Activated CD4-positive, alpha-beta T cell treated with anti-CD3 and anti-CD28 coated beads, Interleukin-2, amount 10 ng/mL, durations not matched to agents 24 days and 14 days (primary cell): ENCODE measurements at regions not wholly inside any gene's neighbourhood (a gene's known extent, or its start where the extent isn't known, plus 50 kb on each side); places are given as distances from the start of the nearest gene placed in this dataset.

Experiments used
- DNase-seq: peaks from one replicate; pipeline ENCODE4 v3.0.0; 2022
- H3K27ac Mint-ChIP-seq: one replicate; pipeline ENCODE4 v1.8.0; 2022; ENCODE audit warnings: mild to moderate bottlenecking, mixed read lengths
- H3K27me3 Mint-ChIP-seq: one replicate; pipeline ENCODE4 v1.8.0; 2022; ENCODE audit warnings: mixed read lengths
- H3K36me3 Mint-ChIP-seq: one replicate; pipeline ENCODE4 v1.8.0; 2022; ENCODE audit warnings: low read depth, mild to moderate bottlenecking, mixed read lengths
- H3K4me1 Mint-ChIP-seq: one replicate; pipeline ENCODE4 v1.8.0; 2021; ENCODE audit warnings: mixed read lengths
- H3K4me3 Mint-ChIP-seq: one replicate; pipeline ENCODE4 v1.8.0; 2022; ENCODE audit warnings: mild to moderate bottlenecking, moderate library complexity, mixed read lengths
- H3K9me3 Mint-ChIP-seq: one replicate; pipeline ENCODE4 v1.8.0; 2021; ENCODE audit warnings: mixed read lengths
- intact Hi-C: fragments of 100-400 bp; cut with micrococcal nuclease; formaldehyde crosslinking; loops from one replicate; pipeline ENCODE4 v1.15.1; 2023

GRCh38 chr13:85654227-85654626, 145.0 kb downstream of the SLITRK6 start:
- Mint-ChIP-seq H3K4me3 (no peak overlapping the region), H3K9me3 (no peaks in the 10 kb centered on the region), H3K36me3 (no peaks in the 10 kb centered on the region), H3K27ac (no peak overlapping the region), H3K4me1 (no peaks in the 10 kb centered on the region), H3K27me3 (no peaks in the 10 kb centered on the region)
- no peak for DNase-seq
- intact Hi-C loops = no loop called here

- no peaks in the 10 kb centered on the region for H3K27me3 Mint-ChIP-seq
- H3K27ac Mint-ChIP-seq = no peak overlapping the region
- no peak overlapping the region for H3K4me3 Mint-ChIP-seq
- no peaks in the 10 kb centered on the region for H3K36me3 Mint-ChIP-seq
- DNase-seq = no peak
- intact Hi-C loops = no loop called here
- no peaks in the 10 kb centered on the region for H3K9me3 Mint-ChIP-seq
- no peaks in the 10 kb centered on the region for H3K4me1 Mint-ChIP-seq
These were observed 145.5 kb downstream of the SLITRK6 start for GRCh38 chr13:85653681-85654080.

GRCh38 chr13:85652491-85652890, 146.7 kb downstream of the SLITRK6 start:
- Mint-ChIP-seq H3K4me3 (no peak overlapping the region), H3K27ac (no peak overlapping the region), H3K36me3 (no peaks in the 10 kb centered on the region), H3K27me3 (no peaks in the 10 kb centered on the region), H3K4me1 (no peaks in the 10 kb centered on the region), H3K9me3 (no peaks in the 10 kb centered on the region)
- intact Hi-C loops = no loop called here
- no peak for DNase-seq

GRCh38 chr13:85651440-85651839, 147.8 kb downstream of the SLITRK6 start:
- no peaks in the 10 kb centered on the region for H3K27me3 Mint-ChIP-seq

GRCh38 chr13:85650613-85651012, 148.6 kb downstream of the SLITRK6 start:
- Mint-ChIP-seq H3K4me3 (no peak overlapping the region), H3K4me1 (no peaks in the 10 kb centered on the region), H3K9me3 (no peaks in the 10 kb centered on the region), H3K27me3 (no peaks in the 10 kb centered on the region), H3K36me3 (no peaks in the 10 kb centered on the region), H3K27ac (no peak overlapping the region)
- intact Hi-C loops = no loop called here
- no peak for DNase-seq

More at GRCh38 chr13:85651440-85651839, 147.8 kb downstream of the SLITRK6 start:
- DNase-seq = no peak
- H3K4me1 Mint-ChIP-seq = no peaks in the 10 kb centered on the region
- no peaks in the 10 kb centered on the region for H3K36me3 Mint-ChIP-seq
- H3K9me3 Mint-ChIP-seq = no peaks in the 10 kb centered on the region
- H3K4me3 Mint-ChIP-seq = no peak overlapping the region
- intact Hi-C loops = no loop called here
- no peak overlapping the region for H3K27ac Mint-ChIP-seq

- Mint-ChIP-seq H3K27ac (no peak overlapping the region), H3K27me3 (no peaks in the 10 kb centered on the region), H3K36me3 (no peaks in the 10 kb centered on the region), H3K4me1 (no peaks in the 10 kb centered on the region), H3K4me3 (no peak overlapping the region), H3K9me3 (peaks cover 3% of the 10 kb centered on the region)
- intact Hi-C loops = no loop called here
- DNase-seq = no peak
These were observed 158.5 kb downstream of the SLITRK6 start for GRCh38 chr13:85640727-85641126.

GRCh38 chr13:85638815-85639393, 160.3 kb downstream of the SLITRK6 start:
- H3K4me3 Mint-ChIP-seq = no peak overlapping the region
- no peak for DNase-seq
- no peaks in the 10 kb centered on the region for H3K4me1 Mint-ChIP-seq
- no peak overlapping the region for H3K27ac Mint-ChIP-seq
- no peaks in the 10 kb centered on the region for H3K36me3 Mint-ChIP-seq
- H3K9me3 Mint-ChIP-seq = peaks cover 3% of the 10 kb centered on the region
- intact Hi-C loops = no loop called here
- H3K27me3 Mint-ChIP-seq = no peaks in the 10 kb centered on the region

GRCh38 chr13:85638265-85638664, 161.0 kb downstream of the SLITRK6 start:
- peaks cover 3% of the 10 kb centered on the region for H3K9me3 Mint-ChIP-seq
- no peak overlapping the region for H3K4me3 Mint-ChIP-seq
- no peaks in the 10 kb centered on the region for H3K27me3 Mint-ChIP-seq
- intact Hi-C loops = no loop called here
- H3K36me3 Mint-ChIP-seq = no peaks in the 10 kb centered on the region
- H3K27ac Mint-ChIP-seq = no peak overlapping the region
- no peak for DNase-seq
- H3K4me1 Mint-ChIP-seq = no peaks in the 10 kb centered on the region

- Mint-ChIP-seq H3K36me3 (no peaks in the 10 kb centered on the region), H3K4me3 (no peak overlapping the region), H3K27me3 (no peaks in the 10 kb centered on the region), H3K27ac (no peak overlapping the region), H3K9me3 (no peaks in the 10 kb centered on the region), H3K4me1 (no peaks in the 10 kb centered on the region)
- DNase-seq = no peak
- intact Hi-C loops = no loop called here
These were observed 166.6 kb downstream of the SLITRK6 start for GRCh38 chr13:85632526-85633195.

- no peak for DNase-seq
- no peaks in the 10 kb centered on the region for H3K36me3 Mint-ChIP-seq
- H3K27me3 Mint-ChIP-seq = no peaks in the 10 kb centered on the region
- intact Hi-C loops = no loop called here
- H3K27ac Mint-ChIP-seq = no peak overlapping the region
- H3K4me3 Mint-ChIP-seq = no peak overlapping the region
- H3K9me3 Mint-ChIP-seq = no peaks in the 10 kb centered on the region
- no peaks in the 10 kb centered on the region for H3K4me1 Mint-ChIP-seq
These were observed 167.4 kb downstream of the SLITRK6 start for GRCh38 chr13:85631801-85632200.

GRCh38 chr13:85626603-85627002, 172.6 kb downstream of the SLITRK6 start:
- no peaks in the 10 kb centered on the region for H3K36me3 Mint-ChIP-seq
- H3K27me3 Mint-ChIP-seq = no peaks in the 10 kb centered on the region
- intact Hi-C loops = no loop called here
- no peaks in the 10 kb centered on the region for H3K9me3 Mint-ChIP-seq
- H3K4me3 Mint-ChIP-seq = no peak overlapping the region
- no peak overlapping the region for H3K27ac Mint-ChIP-seq
- H3K4me1 Mint-ChIP-seq = no peaks in the 10 kb centered on the region
- DNase-seq = no peak

GRCh38 chr13:85619321-85619720, 179.9 kb downstream of the SLITRK6 start:
- DNase-seq = no peak
- H3K9me3 Mint-ChIP-seq = peaks cover 5% of the 10 kb centered on the region
- H3K4me1 Mint-ChIP-seq = no peaks in the 10 kb centered on the region
- intact Hi-C loops = no loop called here
- no peak overlapping the region for H3K4me3 Mint-ChIP-seq
- H3K27me3 Mint-ChIP-seq = no peaks in the 10 kb centered on the region
- H3K27ac Mint-ChIP-seq = no peak overlapping the region
- no peaks in the 10 kb centered on the region for H3K36me3 Mint-ChIP-seq

GRCh38 chr13:85618521-85618920, 180.7 kb downstream of the SLITRK6 start:
- Mint-ChIP-seq H3K9me3 (peaks cover 5% of the 10 kb centered on the region), H3K36me3 (no peaks in the 10 kb centered on the region), H3K27me3 (no peaks in the 10 kb centered on the region), H3K27ac (no peak overlapping the region), H3K4me1 (no peaks in the 10 kb centered on the region), H3K4me3 (no peak overlapping the region)
- no peak for DNase-seq
- intact Hi-C loops = no loop called here

- Mint-ChIP-seq H3K4me1 (no peaks in the 10 kb centered on the region), H3K4me3 (no peak overlapping the region), H3K27ac (no peak overlapping the region), H3K27me3 (no peaks in the 10 kb centered on the region), H3K36me3 (no peaks in the 10 kb centered on the region), H3K9me3 (peaks cover 5% of the 10 kb centered on the region)
- intact Hi-C loops = no loop called here
- DNase-seq = no peak
These were observed 182.9 kb downstream of the SLITRK6 start for GRCh38 chr13:85616275-85616674.

- Mint-ChIP-seq H3K4me3 (no peak overlapping the region), H3K27me3 (no peaks in the 10 kb centered on the region), H3K27ac (no peak overlapping the region), H3K9me3 (peaks cover 5% of the 10 kb centered on the region), H3K36me3 (no peaks in the 10 kb centered on the region), H3K4me1 (no peaks in the 10 kb centered on the region)
- intact Hi-C loops = no loop called here
- DNase-seq = no peak
These were observed 184.2 kb downstream of the SLITRK6 start for GRCh38 chr13:85615031-85615430.
